HG02943 (cell line): ENCODE measurements at regions not wholly inside any gene's neighbourhood (a gene's known extent, or its start where the extent isn't known, plus 50 kb on each side); places are given as distances from the start of the nearest gene placed in this dataset.

Experiments used
- ATAC-seq: cut with Tn5 transposase; IDR thresholded peaks from one replicate; pipeline ENCODE4 v1.9.1; 2021; ENCODE audit warnings: mild to moderate bottlenecking, low read depth, moderate library complexity; ENCODE audit not compliant: unreplicated experiment

DNA sequence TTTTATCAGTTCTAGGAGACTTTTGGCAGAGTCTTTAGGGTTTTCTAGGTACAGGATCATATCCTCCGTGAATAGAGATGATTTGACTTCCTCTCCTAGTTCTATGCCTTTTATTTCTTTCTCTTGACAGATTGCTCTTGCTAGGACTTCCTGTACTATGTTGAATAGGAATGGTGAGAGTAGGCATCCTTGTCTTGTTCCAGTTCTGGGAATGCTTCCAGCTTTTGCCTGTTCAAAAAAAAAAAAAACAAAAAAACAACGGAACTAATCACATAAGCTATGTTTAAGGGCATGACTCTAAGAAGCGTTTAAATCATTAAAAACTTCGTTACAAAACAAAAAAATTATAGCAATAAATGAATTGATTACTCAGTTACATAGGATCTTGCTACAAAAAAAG lies 145.7 kb downstream of the NUP35 start:
- ATAC-seq, result no peak

DNA sequence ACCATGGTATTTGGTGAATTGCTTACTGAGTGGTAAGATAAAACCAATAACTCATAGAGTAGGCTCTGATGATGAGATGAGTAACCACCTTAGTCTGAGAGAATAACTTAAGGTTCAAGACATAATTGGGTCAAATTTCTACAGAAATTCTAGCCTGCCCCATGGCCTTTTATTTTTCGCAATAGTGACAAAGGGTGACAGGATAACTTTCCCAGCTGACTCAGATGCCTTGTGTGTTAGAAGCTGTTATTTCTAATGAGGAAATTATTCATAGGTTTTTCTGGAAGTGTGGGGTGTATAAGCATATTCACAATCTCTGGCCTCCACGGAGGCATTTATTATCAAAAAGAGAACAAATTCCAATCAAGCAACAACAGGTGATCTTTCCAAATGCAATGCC lies 159.0 kb downstream of the NUP35 start:
- ATAC-seq, result no peak

DNA sequence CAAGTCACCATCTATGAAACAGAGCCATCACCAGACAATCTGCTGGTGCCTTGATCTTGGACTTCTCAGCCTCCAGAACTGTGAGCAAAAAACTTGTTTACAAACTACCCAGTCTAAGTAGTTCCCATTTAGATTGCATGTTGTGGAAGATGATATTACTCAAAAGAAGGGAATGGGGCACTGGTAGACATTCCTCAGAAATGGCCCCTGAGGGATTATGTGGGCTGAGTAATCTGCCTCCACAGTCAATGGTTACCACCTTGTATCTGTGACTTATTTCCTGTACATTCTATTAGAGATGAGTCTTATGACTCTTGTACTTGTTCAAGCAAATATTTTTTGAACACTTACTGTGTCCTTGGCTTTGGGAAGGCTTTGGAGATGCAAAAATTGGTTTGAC lies 160.4 kb downstream of the NUP35 start:
- no peak for ATAC-seq

DNA sequence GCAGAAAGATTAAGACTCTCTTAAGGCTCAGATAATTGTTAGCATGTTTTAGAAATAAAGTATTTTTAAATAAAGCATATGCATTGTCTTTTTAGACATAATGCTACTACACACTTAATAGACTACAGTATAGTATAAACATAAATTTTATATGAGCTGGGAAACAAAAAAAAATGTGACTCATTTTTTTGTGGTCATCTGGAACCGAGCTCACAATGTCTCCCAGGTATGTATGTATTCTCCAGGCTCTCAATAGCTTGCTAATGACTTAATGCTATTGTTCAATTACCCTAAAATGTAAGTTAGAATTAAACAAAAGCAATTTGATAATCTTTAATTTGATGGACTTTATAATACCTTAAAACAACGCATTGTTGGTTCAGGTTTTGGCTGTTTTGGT lies 167.2 kb downstream of the NUP35 start:
- ATAC-seq, result no peak

DNA sequence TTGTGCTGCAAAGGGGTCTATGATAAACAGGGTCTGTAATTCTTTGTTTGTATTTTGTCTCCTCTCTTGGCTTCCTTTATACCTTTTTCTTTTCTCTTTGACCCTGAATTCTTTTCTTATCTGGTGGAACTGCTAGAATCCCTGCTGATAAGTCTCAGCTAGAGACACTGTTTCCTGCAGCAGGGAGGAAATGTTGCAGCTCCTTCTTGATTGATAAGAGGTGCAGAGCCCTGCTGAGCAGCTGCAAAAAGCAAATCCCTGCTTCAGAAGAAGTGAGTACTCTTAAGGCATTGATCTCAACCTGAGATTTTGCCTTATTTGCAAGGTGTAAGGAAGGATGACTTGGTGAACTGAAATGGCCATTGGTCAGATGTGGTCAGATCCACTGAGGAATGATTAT lies 167.8 kb downstream of the NUP35 start:
- ATAC-seq, result no peak

DNA sequence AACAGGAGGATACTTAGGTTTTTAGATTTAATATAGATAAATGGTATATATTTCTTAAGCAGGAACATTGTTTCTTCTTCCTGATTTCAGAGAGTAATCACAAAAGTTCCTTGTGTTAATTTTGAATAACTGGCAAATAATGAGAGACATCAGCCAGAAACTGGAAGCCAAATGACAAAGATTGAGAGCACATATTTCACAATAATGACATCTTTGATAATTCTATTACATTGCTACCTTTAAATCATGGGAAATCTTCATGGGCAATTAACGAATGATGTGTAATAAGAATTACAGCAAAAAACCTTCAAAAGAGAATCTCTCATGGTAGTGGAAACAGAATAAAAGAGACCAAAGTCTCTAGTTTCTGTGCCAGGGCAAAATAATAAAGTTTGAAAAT lies 215.1 kb downstream of the NUP35 start:
- ATAC-seq, result no peak

DNA sequence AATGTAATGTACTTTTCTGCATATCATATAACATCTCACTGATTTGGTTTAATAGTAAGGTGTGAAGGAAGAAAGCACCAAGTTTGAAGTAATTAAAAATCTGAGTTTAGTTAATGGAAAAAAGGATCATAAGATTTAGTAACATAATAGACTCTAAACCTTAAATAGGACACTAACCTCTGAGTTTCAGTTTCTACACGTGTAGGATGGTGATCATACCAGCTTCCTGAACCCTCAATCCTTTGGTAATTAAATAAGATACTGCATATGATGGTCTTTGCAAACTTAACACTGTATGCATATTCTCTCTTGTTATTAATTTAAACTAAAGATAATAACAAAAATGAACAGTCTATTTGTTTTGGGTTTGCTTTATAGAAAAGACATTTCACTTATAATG lies 216.8 kb downstream of the NUP35 start:
- no peak for ATAC-seq

DNA sequence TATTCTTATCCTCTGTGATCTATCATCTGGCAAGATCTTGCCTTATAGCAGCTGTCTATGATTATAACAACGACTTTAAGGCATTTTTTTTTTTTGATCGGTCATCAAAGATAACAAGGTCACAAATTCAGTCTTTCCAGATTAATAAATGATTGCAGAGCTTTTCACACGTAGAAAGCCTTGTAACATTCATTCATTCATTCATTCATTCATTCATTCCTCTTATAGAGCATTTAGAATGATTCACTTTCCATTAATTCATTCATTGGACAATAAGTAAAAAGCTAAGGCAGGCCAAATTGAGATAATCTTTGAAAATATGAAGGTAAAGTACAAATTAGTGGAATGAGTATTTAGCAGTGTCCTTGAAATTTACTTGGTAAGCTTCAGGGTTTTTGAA lies 223.7 kb downstream of the NUP35 start:
- ATAC-seq, result no peak

DNA sequence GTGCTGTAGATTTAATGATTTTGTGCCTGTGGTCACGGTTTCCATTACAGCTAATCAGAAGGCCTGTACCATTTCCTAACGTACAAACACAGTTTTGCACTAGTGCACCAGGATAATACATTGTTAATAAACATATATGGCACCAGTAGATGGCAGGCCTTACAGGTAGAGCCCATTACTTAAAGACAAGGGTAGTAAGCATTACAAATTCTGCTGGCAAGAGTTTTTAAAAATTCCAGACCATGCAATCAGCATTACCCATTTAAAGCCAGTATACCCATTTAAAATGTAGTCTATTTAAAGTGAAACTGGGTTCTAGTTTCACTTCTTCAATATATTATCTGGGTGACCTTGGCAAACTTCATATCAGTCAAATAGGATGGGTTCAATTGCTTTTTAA lies 224.2 kb downstream of the NUP35 start:
- ATAC-seq, result peak; percentile 73

DNA sequence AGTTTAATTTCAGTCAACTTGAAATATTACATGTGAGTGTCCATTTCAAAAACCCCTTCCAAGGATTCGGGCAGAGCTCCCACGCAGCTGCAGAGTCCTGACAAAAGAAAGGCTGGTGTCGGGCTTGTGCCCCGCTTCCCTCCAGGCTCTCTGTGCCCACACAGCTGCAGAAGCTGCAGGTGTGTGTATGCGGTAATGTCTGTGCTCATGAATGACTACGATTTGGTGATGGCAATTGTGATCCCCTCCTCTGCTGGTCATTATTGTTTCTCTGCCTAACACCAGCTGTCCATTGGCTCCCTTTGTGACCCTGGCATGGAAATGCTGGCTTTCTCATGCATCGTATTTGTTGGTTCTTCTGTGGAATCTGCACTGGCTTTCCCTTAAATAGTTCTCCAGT lies 224.8 kb downstream of the NUP35 start:
- peak; percentile 56 for ATAC-seq

DNA sequence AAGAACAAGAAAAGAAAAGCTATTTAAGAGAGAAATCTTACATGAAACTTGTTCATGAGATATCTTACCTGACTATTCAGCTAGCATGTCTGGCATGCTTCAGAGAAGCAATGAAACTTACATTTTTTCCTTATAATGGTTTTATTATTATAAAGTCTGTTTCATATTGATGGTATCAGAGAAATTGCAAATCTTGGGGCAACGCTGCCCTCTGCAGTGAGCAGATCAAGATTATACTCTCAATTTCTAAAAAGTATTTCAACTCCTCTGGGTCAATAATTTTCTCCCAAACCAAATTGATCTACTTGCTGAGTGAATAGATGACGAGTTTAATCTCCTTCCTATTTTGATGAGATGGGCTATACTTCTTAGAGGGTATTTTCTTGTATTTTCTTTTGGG lies 235.6 kb downstream of the NUP35 start:
- ATAC-seq, result no peak

DNA sequence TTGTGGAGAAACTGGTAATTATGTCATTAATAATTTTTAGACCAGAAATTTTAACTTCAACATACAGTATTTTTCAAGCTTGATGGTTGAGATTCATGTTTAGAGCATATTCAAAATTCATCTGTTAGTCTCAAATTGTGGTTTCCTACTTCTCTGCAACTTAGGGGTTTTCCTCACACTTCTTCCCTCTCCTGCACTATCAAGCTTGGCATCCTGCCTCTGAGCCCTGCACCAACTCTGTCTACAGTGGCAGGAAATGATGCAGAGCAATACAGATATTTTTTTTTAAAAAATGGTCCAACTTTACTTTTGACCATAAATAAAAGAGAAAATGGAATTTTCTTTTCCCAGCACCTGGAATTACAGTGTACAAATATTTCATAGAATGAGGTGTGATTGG lies 247.3 kb downstream of the NUP35 start:
- peak; percentile 79 for ATAC-seq

DNA sequence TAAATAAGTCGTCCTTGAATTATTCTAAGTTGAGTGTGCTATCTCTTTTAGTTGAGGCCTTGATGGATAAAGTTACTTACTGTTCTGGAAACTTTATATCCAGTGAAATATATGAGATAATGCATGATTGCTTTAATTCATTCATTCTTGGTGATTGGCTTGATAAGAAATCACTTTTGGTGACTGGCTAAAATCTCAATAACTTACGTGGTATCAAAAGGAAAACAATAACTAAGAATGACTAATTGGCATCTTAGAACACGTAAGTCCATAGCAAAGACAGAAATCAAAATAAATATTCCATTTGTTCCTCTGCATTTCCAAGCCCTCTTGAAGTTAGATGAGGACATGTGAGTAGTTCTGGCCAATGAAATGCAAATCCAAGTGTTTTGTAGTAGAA lies 251.6 kb downstream of the NUP35 start:
- ATAC-seq, result no peak

DNA sequence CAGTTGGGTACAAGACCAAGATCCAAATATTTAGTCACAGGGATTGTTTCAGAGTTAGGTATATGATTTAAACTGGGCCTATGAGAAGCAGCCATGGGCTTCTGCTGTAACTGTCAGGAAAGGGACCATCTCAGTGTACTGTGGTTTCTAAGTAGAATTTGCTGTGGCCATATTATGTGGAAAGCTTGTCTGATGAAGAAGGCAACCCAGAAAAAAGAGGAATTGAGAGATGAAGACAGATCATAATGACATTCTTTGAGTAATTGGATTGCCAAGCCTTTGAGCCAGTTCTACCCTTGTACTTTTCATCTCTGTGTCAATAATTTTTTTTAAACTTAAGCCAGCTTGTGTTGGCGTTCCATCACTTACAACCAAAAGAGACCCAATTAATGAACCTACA lies 259.6 kb downstream of the NUP35 start:
- no peak for ATAC-seq

DNA sequence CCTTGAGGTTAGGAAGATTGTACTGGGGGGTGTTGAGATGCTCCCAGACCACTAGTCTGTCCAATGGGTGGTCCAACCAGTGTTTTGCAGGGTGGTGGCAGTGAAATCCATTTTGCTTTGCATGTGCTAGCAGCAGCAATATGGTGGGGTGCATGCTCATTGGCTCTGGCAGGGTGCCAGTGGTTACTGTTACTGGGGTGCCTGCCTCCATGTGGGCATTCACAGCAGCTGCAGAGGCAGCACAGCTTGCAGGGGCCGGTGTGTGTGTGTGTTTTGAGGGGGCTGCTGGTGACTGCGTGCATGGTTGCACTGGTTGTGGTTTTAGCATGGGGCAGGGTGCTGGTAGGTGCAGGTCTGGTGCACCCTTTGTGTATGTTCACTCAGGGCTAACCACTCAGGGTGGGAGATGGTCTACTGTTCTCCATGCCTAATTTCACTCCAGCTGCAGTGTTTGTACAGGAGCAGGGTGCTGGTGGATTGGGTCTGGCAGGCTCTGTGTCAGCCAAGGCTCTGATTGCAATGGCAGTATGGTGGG lies 265.4 kb downstream of the NUP35 start:
- no peak for ATAC-seq

DNA sequence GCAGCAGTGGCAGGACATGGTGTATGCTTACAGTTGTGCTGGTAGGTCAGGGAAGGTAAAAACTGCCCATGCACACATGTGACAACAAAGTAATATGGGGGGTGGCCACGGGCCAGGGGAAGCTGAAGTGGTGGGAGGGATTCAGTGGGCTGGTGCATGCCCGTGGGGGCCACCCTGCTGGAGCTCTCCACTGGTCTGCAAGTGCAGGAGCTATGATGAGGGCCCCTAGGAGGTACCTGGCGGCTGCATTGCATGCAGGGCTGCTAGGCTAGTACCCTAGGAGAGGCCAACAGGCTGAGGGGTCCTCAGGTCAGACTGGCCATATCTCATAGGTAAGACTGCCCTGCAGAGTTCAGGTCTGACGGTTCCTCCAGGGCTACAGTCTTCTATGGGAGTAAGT lies 265.9 kb downstream of the NUP35 start:
- ATAC-seq, result no peak

DNA sequence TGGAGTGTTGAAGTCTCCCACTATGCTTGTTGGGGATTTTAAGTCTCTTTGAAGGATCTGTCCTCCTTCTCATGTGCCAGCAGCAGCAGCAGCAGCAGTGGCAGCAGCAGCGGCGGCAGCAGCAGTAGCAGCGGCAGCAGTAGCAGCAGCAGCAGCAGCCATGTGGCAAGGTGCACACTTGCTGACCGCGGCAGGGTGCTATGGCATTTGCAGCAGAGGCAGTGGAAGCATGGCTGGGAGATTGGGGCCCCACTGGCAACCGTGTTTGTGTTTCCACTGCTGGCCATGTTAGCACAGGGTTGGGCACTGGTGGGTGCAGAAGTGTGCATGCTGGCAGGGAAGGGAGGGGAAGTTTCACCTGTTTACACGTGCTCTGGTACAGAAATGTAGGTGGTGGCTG lies 280.1 kb downstream of the NUP35 start:
- no peak for ATAC-seq

DNA sequence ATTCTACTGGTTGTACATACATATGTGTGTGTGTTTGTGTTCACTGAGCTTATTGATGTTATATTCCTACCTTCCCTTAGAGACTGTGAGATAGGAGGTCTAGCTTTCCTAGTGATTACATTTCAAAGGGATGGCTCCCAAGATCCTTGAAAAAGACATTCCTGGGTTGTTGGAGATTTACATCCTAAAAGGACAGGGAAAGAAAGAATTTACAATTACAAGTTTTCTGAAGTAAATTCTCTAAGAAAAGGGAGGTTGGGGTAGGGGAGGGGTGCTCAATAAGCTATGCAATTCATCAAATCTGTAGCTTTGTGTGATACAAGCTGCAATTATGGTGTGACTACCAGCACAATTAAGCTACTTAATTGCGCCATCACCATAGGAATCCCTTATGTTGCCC lies 284.3 kb downstream of the NUP35 start:
- no peak for ATAC-seq

DNA sequence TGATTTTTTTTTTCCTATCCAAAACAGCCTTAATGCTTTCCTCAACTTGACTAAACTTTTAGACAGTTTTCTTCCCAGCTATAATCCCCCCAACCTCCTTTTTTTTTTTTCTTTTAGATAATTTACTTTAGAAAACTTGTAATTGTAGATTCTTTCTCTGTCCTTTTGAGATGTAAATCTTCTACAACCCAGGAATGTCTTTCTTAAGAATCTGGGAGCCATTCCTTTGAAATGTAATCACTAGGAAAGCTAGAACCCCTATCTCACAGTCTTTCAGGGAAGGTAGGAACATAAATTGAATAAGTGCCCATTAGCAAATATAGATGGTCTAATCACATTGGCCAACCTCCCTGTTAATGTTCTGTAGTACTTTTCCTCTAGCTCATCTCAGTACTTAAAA lies 285.4 kb downstream of the NUP35 start:
- no peak for ATAC-seq

DNA sequence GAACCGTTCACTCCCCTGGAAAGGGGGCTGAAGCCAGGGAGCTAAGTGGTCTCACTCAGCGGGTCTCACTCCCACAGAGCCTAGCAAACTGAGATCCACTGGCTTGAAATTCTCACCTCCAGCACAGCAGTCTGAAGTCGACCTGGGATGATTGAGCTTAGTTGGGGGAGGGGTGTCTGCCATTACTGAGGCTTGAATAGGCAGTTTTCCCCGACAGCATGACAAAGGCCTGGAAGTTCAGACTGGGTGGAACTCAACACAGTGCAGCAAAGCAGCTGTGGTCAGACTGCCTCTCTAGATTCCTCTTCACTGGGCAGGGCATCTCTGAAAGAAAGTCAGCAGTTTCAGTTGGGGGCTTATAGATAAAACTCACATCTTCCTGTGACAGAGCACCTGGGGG lies 292.5 kb downstream of the NUP35 start:
- ATAC-seq, result no peak

DNA sequence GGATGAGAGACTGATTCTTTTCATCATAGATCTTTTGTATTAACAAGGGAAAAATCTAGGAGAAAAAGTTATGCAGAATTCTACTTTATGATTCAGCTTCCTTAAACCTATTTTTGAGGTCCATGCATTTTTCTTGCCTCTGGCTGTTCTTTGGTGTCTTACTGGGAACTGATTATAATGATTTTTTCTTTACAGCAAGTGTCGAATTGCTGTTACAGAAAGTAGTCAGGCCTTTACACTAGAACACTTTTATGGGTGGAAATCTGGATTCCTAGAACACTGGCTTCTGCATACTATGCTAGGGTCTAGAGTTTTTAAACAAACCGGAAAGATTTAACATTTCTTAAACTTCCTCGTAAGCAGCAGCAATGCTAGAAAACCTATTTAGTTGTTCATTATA lies 302.6 kb downstream of the NUP35 start:
- ATAC-seq, result no peak

DNA sequence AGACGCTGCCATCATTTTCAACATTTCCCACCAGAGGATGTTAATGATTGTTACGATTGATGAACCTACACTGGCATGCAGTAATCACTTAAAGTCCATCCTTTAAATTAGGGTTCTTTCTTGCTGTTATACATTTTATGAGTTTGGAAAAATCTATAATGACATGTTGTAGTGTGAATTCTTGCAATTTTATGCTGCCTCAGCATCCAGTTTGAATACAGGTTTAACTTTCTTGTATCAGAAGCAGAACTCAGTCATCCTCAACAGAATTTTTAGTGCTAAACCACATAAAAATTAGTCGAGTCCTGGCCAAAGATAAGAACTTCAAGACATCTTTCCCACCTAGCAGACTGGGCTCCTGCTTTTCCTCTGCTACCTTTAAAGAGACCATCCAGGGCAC lies 303.3 kb downstream of the NUP35 start:
- ATAC-seq, result no peak

DNA sequence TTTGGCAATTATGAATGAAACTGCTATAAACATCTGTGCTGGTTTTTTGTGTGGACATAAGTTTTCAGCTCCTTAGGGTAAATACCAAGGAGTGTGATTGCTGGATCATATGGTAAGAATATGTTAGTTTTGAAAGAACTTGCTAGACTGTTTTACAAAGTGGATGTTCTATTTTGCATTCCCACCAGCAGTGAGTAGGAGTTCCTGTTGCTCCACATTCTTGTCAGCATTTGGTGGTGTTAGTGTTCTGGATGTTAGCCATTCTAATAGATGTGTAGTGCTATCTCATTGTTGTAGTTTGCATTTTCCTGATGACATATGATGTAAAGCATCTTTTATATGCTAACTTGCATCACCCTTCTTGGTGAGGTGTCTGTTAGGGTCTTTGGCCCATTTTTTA lies 304.6 kb downstream of the NUP35 start:
- ATAC-seq, result no peak
